ENCODE measurements at regions not wholly inside any gene's neighbourhood (a gene's known extent, or its start where the extent isn't known, plus 50 kb on each side); places are given as distances from the start of the nearest gene placed in this dataset.
"Not testable (repeated sequence)": the region's sequence is repeated elsewhere in the genome, so short reads cannot be mapped to it uniquely, and the experiment has no call there.

- no peak for DNase-seq (ENCODE audit: low spot score)
Observed at GRCh38 chr9:38126730-38127129, 57.7 kb upstream of the SHB start.

- no peak for DNase-seq (ENCODE audit: low spot score)
Observed at GRCh38 chr9:38125889-38126288, 56.9 kb upstream of the SHB start.

GRCh38 chr9:38123359-38123758, 54.3 kb upstream of the SHB start:
- DNase-seq (ENCODE audit: low spot score), result not testable (repeated sequence)

GRCh38 chr9:38120961-38121360, 51.9 kb upstream of the SHB start:
- no peak for DNase-seq (ENCODE audit: low spot score)

GRCh38 chr9:38119560-38120236, 50.7 kb upstream of the SHB start:
- no peak for DNase-seq (ENCODE audit: low spot score)

- DNase-seq (ENCODE audit: low spot score), result no peak
Observed at GRCh38 chr9:38118862-38119438, 49.9 kb upstream of the SHB start.

All from ecto neural progenitor cell (in vitro differentiated cells).